IMR-90 (cell line): ENCODE measurements at regions not wholly inside any gene's neighbourhood (a gene's known extent, or its start where the extent isn't known, plus 50 kb on each side); places are given as distances from the start of the nearest gene placed in this dataset.

Experiments used
- BHLHE40 ChIP-seq: fragments of 150-350 bp; IDR thresholded peaks from 2 replicates; pipeline ENCODE4 v1.6.1; 2016; ENCODE audit warnings: mild to moderate bottlenecking, low read depth, low read length
- CTCF ChIP-seq: conservative IDR thresholded peaks from 2 replicates; pipeline ENCODE4 v1.5.1; 2012; ENCODE audit warnings: mild to moderate bottlenecking, low read depth, low read length, improper control_type of control experiment
- POLR2A ChIP-seq: IDR thresholded peaks from 2 replicates; pipeline ENCODE4 v1.6.1; 2012; ENCODE audit warnings: mild to moderate bottlenecking, low read depth, low read length
- RCOR1 ChIP-seq: IDR thresholded peaks from 2 replicates; pipeline ENCODE4 v1.6.1; 2012; ENCODE audit warnings: mild to moderate bottlenecking, low read length, improper control_type of control experiment; ENCODE audit not compliant: insufficient replicate concordance

- TF ChIP-seq POLR2A (no peak), CTCF (no peak), RCOR1 (no peak), BHLHE40 (no peak)
Measured at GRCh38 chr9:105051897-105052296, 123.9 kb upstream of the ABCA1 start.
